Natural killer cell (primary cell): ENCODE measurements at regions not wholly inside any gene's neighbourhood (a gene's known extent, or its start where the extent isn't known, plus 50 kb on each side); places are given as distances from the start of the nearest gene placed in this dataset.

Experiments
- ATAC-seq, 3 donors: fragments of 150-1000 bp in 2 of 3; fragments of 200-7000 bp in 1 of 3; cut with Tn5 transposase; 1 replicate in 1 of 3; 2 replicates in 2 of 3; pipeline ENCODE4 v1.10.0; 2021; ENCODE audit warnings: mild to moderate bottlenecking in 2 of 3, moderate library complexity in 2 of 3
- DNase-seq, 2 donors: peaks; one replicate each; pipeline versions ENCODE4 v3.0.0 to v3.0.0-alpha.2; 2013 to 2021; ENCODE audit warnings: mixed read lengths in 1 of 2
- H3K27ac ChIP-seq: one replicate; pipeline ENCODE4 v1.5.1; 2013; ENCODE audit warnings: mild to moderate bottlenecking, low read length
- H3K27me3 ChIP-seq: one replicate; pipeline ENCODE4 v1.6.1; 2013; ENCODE audit warnings: low read length; ENCODE audit not compliant: control insufficient read depth, insufficient read depth
- H3K36me3 ChIP-seq: one replicate; pipeline ENCODE4 v1.6.1; 2013; ENCODE audit warnings: low read length; ENCODE audit not compliant: control insufficient read depth, insufficient read depth
- H3K4me1 ChIP-seq: one replicate; pipeline ENCODE4 v1.6.1; 2013; ENCODE audit warnings: low read length; ENCODE audit not compliant: control insufficient read depth, insufficient read depth
- H3K4me3 ChIP-seq: one replicate; pipeline ENCODE4 v1.5.1; 2013; ENCODE audit warnings: low read length
- H3K9me3 ChIP-seq: one replicate; pipeline ENCODE4 v1.6.1; 2013; ENCODE audit warnings: low read length; ENCODE audit not compliant: control insufficient read depth, insufficient read depth
- H3K27ac Mint-ChIP-seq, 2 donors: one replicate each; pipeline ENCODE4 v1.8.0; 2022; ENCODE audit warnings: mild to moderate bottlenecking in 2 of 2, mixed read lengths in 2 of 2, moderate library complexity in 1 of 2
- H3K27me3 Mint-ChIP-seq, 2 donors: one replicate each; pipeline ENCODE4 v1.8.0; 2022; ENCODE audit warnings: low read depth in 2 of 2, mixed read lengths in 2 of 2
- H3K36me3 Mint-ChIP-seq: one replicate; pipeline ENCODE4 v1.8.0; 2022; ENCODE audit warnings: mixed read lengths
- H3K4me1 Mint-ChIP-seq, 2 donors: one replicate each; pipeline ENCODE4 v1.8.0; 2022; ENCODE audit warnings: mixed read lengths in 2 of 2
- H3K4me3 Mint-ChIP-seq: one replicate; pipeline ENCODE4 v1.8.0; 2022; ENCODE audit warnings: mild to moderate bottlenecking, moderate library complexity, mixed read lengths
- H3K9me3 Mint-ChIP-seq, 2 donors: one replicate each; pipeline ENCODE4 v1.8.0; 2022; ENCODE audit warnings: mixed read lengths in 2 of 2
- WGBS: methylation state at CpG from one replicate; pipeline ENCODE4 v1.1.7; 2013; ENCODE audit warnings: missing lambda C conversion rate; ENCODE audit not compliant: insufficient coverage; 5-methylcytosine and 5-hydroxymethylcytosine counted together
- intact Hi-C: fragments of 100-400 bp; cut with micrococcal nuclease; formaldehyde crosslinking; loops from one replicate; pipeline ENCODE4 v1.14.2; 2022
- TF ChIP-seq, protein P1 (sequence below): fragments of 200-600 bp; IDR thresholded peaks from one replicate; pipeline ENCODE4 v1.8.0; 2022; ENCODE audit warnings: antibody characterized with exemption

DNA sequence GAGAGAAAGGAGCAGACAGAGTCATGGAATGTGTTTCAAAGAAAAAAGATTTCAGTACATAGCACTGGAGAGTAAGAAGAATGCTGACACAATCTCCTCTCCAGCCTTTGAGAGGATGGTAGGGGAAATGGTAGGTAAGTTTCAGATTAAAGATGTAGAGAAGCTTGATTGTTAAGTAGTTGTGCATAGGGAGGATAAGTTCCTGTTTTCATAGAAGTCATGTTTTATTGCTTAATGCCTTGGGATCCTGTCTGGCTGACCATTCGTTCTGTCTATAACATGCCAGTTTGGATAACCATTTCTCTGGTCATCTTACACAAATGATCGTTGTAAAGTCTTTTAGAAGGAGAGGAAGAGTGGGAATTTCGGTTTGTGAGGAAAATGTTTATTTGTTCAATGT lies 95.7 kb upstream of the IGSF10 start:
- H3K4me3 Mint-ChIP-seq: no peak overlapping the region
- ATAC-seq: no peak
- no peak overlapping the region for H3K4me3 ChIP-seq
- DNase-seq: no peak
- no peaks in the 10 kb centered on the region for H3K4me1 Mint-ChIP-seq
- TF ChIP-seq, protein P1, sequence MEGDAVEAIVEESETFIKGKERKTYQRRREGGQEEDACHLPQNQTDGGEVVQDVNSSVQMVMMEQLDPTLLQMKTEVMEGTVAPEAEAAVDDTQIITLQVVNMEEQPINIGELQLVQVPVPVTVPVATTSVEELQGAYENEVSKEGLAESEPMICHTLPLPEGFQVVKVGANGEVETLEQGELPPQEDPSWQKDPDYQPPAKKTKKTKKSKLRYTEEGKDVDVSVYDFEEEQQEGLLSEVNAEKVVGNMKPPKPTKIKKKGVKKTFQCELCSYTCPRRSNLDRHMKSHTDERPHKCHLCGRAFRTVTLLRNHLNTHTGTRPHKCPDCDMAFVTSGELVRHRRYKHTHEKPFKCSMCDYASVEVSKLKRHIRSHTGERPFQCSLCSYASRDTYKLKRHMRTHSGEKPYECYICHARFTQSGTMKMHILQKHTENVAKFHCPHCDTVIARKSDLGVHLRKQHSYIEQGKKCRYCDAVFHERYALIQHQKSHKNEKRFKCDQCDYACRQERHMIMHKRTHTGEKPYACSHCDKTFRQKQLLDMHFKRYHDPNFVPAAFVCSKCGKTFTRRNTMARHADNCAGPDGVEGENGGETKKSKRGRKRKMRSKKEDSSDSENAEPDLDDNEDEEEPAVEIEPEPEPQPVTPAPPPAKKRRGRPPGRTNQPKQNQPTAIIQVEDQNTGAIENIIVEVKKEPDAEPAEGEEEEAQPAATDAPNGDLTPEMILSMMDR: no peak
- peaks cover 2 to 8% of the 10 kb centered on the region in 2 donors for H3K27me3 Mint-ChIP-seq
- H3K9me3 ChIP-seq: no peaks in the 10 kb centered on the region
- H3K36me3 Mint-ChIP-seq: no peaks in the 10 kb centered on the region
- no peak overlapping the region for H3K27ac Mint-ChIP-seq
- no peaks in the 10 kb centered on the region for H3K36me3 ChIP-seq
- no peaks in the 10 kb centered on the region for H3K27me3 ChIP-seq
- intact Hi-C loops: no loop called here
- 79% methylated on average over 3 of the region's 3 CpGs for WGBS
- H3K9me3 Mint-ChIP-seq: no peaks in the 10 kb centered on the region
- H3K27ac ChIP-seq: no peak overlapping the region
- H3K4me1 ChIP-seq: no peaks in the 10 kb centered on the region

DNA sequence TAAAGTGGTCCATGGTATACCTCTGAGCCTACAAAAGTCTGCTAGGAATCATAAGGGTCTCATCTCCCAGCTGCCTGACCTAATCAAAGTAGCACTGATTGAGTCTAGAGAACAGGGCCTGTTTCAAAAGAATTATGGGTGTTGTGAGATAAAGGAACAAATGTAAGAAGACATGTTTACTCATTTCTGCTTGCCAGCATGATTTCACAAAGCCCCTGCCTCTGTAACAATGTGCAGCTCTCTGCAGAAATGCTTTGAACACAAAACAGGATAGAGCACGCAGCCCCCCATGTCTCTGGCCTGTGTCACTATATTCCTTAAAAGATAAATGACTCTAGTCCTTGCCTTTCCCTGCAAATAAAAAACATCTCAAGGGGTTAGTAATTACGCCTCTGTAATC lies 94.7 kb upstream of the IGSF10 start:
- 83% methylated on average over 2 of the region's 2 CpGs for WGBS
- H3K4me1 ChIP-seq: no peaks in the 10 kb centered on the region
- Mint-ChIP-seq H3K9me3 (no peaks in the 10 kb centered on the region), H3K27ac (no peak overlapping the region), H3K4me1 (no peaks in the 10 kb centered on the region), H3K4me3 (no peak overlapping the region), H3K27me3 (peaks cover 5 to 8% of the 10 kb centered on the region in 2 donors), H3K36me3 (no peaks in the 10 kb centered on the region)
- H3K36me3 ChIP-seq: no peaks in the 10 kb centered on the region
- ATAC-seq: no peak
- no peaks in the 10 kb centered on the region for H3K27me3 ChIP-seq
- no peak overlapping the region for H3K27ac ChIP-seq
- no peaks in the 10 kb centered on the region for H3K9me3 ChIP-seq
- DNase-seq: no peak
- intact Hi-C loops: no loop called here
- H3K4me3 ChIP-seq: no peak overlapping the region
- TF ChIP-seq, protein P1: no peak

DNA sequence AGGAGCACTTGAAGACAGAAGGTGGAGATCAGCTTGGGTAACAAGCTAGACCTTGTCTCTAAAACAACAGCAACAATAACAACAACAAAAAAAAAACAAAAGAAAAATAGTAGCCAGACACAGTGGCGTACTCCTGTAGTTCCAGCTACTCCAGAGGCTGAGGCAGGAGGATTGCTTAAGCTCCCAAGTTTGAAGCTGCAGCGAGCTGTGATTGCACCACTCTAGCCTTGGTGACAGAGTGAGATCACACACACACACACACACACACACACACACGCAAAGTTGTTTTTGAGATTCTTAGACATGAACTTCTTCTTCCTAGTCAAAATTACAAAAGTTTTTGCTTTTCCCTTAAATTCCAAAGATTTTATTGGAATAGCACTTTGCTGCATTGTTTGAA lies 93.0 kb upstream of the IGSF10 start:
- intact Hi-C loops: no loop called here
- Mint-ChIP-seq H3K4me3 (no peak overlapping the region), H3K27ac (no peak overlapping the region), H3K36me3 (no peaks in the 10 kb centered on the region), H3K9me3 (no peaks in the 10 kb centered on the region), H3K4me1 (no peaks in the 10 kb centered on the region), H3K27me3 (peaks cover under 1 to 5% of the 10 kb centered on the region in 2 donors)
- Histone ChIP-seq H3K9me3 (no peaks in the 10 kb centered on the region), H3K36me3 (no peaks in the 10 kb centered on the region), H3K4me3 (no peak overlapping the region), H3K4me1 (no peaks in the 10 kb centered on the region), H3K27me3 (no peaks in the 10 kb centered on the region), H3K27ac (no peak overlapping the region)
- no peak for ATAC-seq
- 74% methylated on average over 2 of the region's 3 CpGs for WGBS
- TF ChIP-seq, protein P1: no peak
- no peak for DNase-seq

DNA sequence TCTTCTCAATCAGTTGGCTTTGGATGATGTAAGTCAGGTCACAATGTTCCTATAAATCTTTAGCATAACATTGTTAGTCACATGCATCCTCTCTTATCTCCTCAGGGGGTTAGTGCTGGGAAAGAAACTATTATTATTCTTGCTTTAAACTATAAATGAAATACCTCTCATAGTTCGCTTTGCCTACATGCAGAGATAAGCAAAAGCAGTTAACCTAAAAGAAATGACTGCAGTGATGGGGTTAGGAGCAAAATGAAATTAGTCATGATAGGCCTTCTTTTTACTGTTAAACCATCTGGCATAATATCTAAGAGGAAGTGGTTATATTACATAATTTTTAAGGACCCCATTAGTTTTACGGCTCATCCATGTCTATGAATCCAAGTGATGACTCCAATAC lies 91.7 kb upstream of the IGSF10 start:
- no peaks in the 10 kb centered on the region for H3K36me3 ChIP-seq
- no peaks in the 10 kb centered on the region for H3K27me3 ChIP-seq
- intact Hi-C loops: no loop called here
- Mint-ChIP-seq H3K27ac (no peak overlapping the region), H3K4me3 (no peak overlapping the region), H3K27me3 (peaks cover 0 to 5% of the 10 kb centered on the region in 2 donors), H3K36me3 (no peaks in the 10 kb centered on the region), H3K4me1 (no peaks in the 10 kb centered on the region), H3K9me3 (no peaks in the 10 kb centered on the region)
- 40% methylated on average over 1 of the region's 2 CpGs for WGBS
- DNase-seq (no peak), ATAC-seq (no peak)
- no peak overlapping the region for H3K27ac ChIP-seq
- no peaks in the 10 kb centered on the region for H3K9me3 ChIP-seq
- no peaks in the 10 kb centered on the region for H3K4me1 ChIP-seq
- TF ChIP-seq, protein P1: no peak
- H3K4me3 ChIP-seq: no peak overlapping the region
